DND-41 (cell line): ENCODE measurements at regions not wholly inside any gene's neighbourhood (a gene's known extent, or its start where the extent isn't known, plus 50 kb on each side); places are given as distances from the start of the nearest gene placed in this dataset.

Source experiments
- ATAC-seq: fragments of 200-7000 bp; cut with Tn5 transposase; 3 replicates; pipeline ENCODE4 v1.9.1; 2021; ENCODE audit warnings: low read depth; ENCODE audit not compliant: insufficient read depth
- DNase-seq: peaks from one replicate; pipeline ENCODE4 v3.0.0-alpha.2; 2020
- H2AFZ ChIP-seq: 2 replicates; pipeline ENCODE4 v1.6.0; 2012; ENCODE audit warnings: low read depth, low read length
- H3K27ac ChIP-seq: 2 replicates; pipeline ENCODE4 v1.5.1; 2012; ENCODE audit warnings: low read length, inconsistent platforms
- H3K27me3 ChIP-seq: fragments of 200-600 bp; sonication (generic); 2 replicates; pipeline ENCODE4 v1.6.0; 2012; ENCODE audit warnings: low read length, mild to moderate bottlenecking, inconsistent platforms; ENCODE audit not compliant: insufficient read depth, poor library complexity
- H3K36me3 ChIP-seq: 2 replicates; pipeline ENCODE4 v1.5.1; 2012; ENCODE audit warnings: low read length, inconsistent platforms; ENCODE audit not compliant: insufficient read depth
- H3K4me1 ChIP-seq: 2 replicates; pipeline ENCODE4 v1.5.1; 2012; ENCODE audit warnings: mild to moderate bottlenecking, low read length; ENCODE audit not compliant: insufficient read depth
- H3K4me2 ChIP-seq: 2 replicates; pipeline ENCODE4 v1.6.0; 2012; ENCODE audit warnings: mild to moderate bottlenecking, moderate library complexity, low read length, inconsistent platforms; ENCODE audit not compliant: insufficient read depth
- H3K4me3 ChIP-seq, 2 experiments: fragments of 200-600 bp in 1 of 2; shearing (Covaris generic) in 1 of 2; 2 replicates each; pipeline ENCODE4 v1.5.1; 2012 to 2016; ENCODE audit warnings: inconsistent platforms in 2 of 2, low read length in 2 of 2, mild to moderate bottlenecking in 2 of 2, low read depth in 1 of 2, moderate library complexity in 1 of 2
- H3K79me2 ChIP-seq: 2 replicates; pipeline ENCODE4 v1.6.0; 2012; ENCODE audit warnings: low read length, inconsistent platforms; ENCODE audit not compliant: insufficient read depth
- H3K9ac ChIP-seq: 2 replicates; pipeline ENCODE4 v1.6.0; 2012; ENCODE audit warnings: low read depth, mild to moderate bottlenecking, inconsistent platforms, low read length, moderate library complexity
- H3K9me3 ChIP-seq: 2 replicates; pipeline ENCODE4 v1.5.1; 2012; ENCODE audit warnings: low read length, moderate library complexity, mild to moderate bottlenecking, inconsistent platforms; ENCODE audit not compliant: insufficient read depth, severe bottlenecking
- H4K20me1 ChIP-seq: 2 replicates; pipeline ENCODE4 v1.6.0; 2012; ENCODE audit warnings: low read length; ENCODE audit not compliant: insufficient read depth
- CTCF ChIP-seq: IDR thresholded peaks from 2 replicates; pipeline ENCODE4 v1.5.1; 2012; ENCODE audit warnings: borderline replicate concordance, low read length, moderate library complexity, mild to moderate bottlenecking; ENCODE audit not compliant: poor library complexity, severe bottlenecking; ENCODE audit errors: extremely low read depth
- EZH2 ChIP-seq: IDR thresholded peaks from 3 replicates; pipeline ENCODE4 v1.6.1; 2012; ENCODE audit warnings: borderline replicate concordance, low read depth, mild to moderate bottlenecking, moderate library complexity, low read length, inconsistent platforms; ENCODE audit not compliant: severe bottlenecking

GRCh38 chr19:28949027-28949426 is 263.9 kb downstream of the UQCRFS1 start:
- ATAC-seq (no peak), DNase-seq (no peak)
- no peak overlapping the region for H2AFZ ChIP-seq

GRCh38 chr19:28948566-28948965 is 264.4 kb downstream of the UQCRFS1 start:
- no peak for TF ChIP-seq EZH2
- TF ChIP-seq CTCF: no peak
- H4K20me1 ChIP-seq: no peaks in the 10 kb centered on the region
- no peak overlapping the region for H3K27ac ChIP-seq
- H3K9me3 ChIP-seq: no peaks in the 10 kb centered on the region
- no peak for ATAC-seq
- H3K9ac ChIP-seq: no peak overlapping the region
- H3K36me3 ChIP-seq: no peaks in the 10 kb centered on the region
- no peaks in the 10 kb centered on the region for H3K27me3 ChIP-seq
- no peaks in the 10 kb centered on the region for H3K79me2 ChIP-seq
- no peak overlapping the region for H2AFZ ChIP-seq
- DNase-seq: no peak
- no peaks in the 10 kb centered on the region for H3K4me1 ChIP-seq
- H3K4me3 ChIP-seq: no peak overlapping the region
- no peak overlapping the region for H3K4me2 ChIP-seq

More at GRCh38 chr19:28949027-28949426, 263.9 kb downstream of the UQCRFS1 start:
- no peak for TF ChIP-seq EZH2
- Histone ChIP-seq H3K9ac (no peak overlapping the region), H4K20me1 (no peaks in the 10 kb centered on the region), H3K4me2 (no peak overlapping the region), H3K27ac (no peak overlapping the region), H3K4me3 (no peak overlapping the region), H3K4me1 (no peaks in the 10 kb centered on the region), H3K36me3 (no peaks in the 10 kb centered on the region), H3K79me2 (no peaks in the 10 kb centered on the region), H3K27me3 (no peaks in the 10 kb centered on the region), H3K9me3 (no peaks in the 10 kb centered on the region)

GRCh38 chr19:28948026-28948425 is 264.9 kb downstream of the UQCRFS1 start:
- 0 out of 3 replicates have a peak, but pooled peaks have one; percentile 45 for ATAC-seq

GRCh38 chr19:28943651-28944050 is 269.3 kb downstream of the UQCRFS1 start:
- H3K4me3 ChIP-seq: no peak overlapping the region
- no peak overlapping the region for H3K9ac ChIP-seq
- ATAC-seq: no peak
- no peak overlapping the region for H2AFZ ChIP-seq
- no peaks in the 10 kb centered on the region for H4K20me1 ChIP-seq
- H3K9me3 ChIP-seq: no peaks in the 10 kb centered on the region
- no peaks in the 10 kb centered on the region for H3K36me3 ChIP-seq
- H3K79me2 ChIP-seq: no peaks in the 10 kb centered on the region
- H3K27ac ChIP-seq: no peak overlapping the region
- H3K4me2 ChIP-seq: no peak overlapping the region
- peaks cover 3% of the 10 kb centered on the region for H3K27me3 ChIP-seq
- no peaks in the 10 kb centered on the region for H3K4me1 ChIP-seq
- TF ChIP-seq EZH2: no peak
- no peak for TF ChIP-seq CTCF
- DNase-seq: no peak

More at GRCh38 chr19:28948026-28948425, 264.9 kb downstream of the UQCRFS1 start:
- Histone ChIP-seq H4K20me1 (no peaks in the 10 kb centered on the region), H3K9ac (no peak overlapping the region), H3K9me3 (no peaks in the 10 kb centered on the region), H2AFZ (no peak overlapping the region), H3K27ac (no peak overlapping the region), H3K4me1 (no peaks in the 10 kb centered on the region), H3K27me3 (no peaks in the 10 kb centered on the region), H3K4me3 (no peak overlapping the region), H3K36me3 (no peaks in the 10 kb centered on the region), H3K4me2 (no peak overlapping the region), H3K79me2 (no peaks in the 10 kb centered on the region)
- no peak for TF ChIP-seq EZH2
- TF ChIP-seq CTCF: no peak
- no peak for DNase-seq
